Adrenal gland (tissue), 5 donors: ENCODE measurements at regions not wholly inside any gene's neighbourhood (a gene's known extent, or its start where the extent isn't known, plus 50 kb on each side); places are given as distances from the start of the nearest gene placed in this dataset.

Source experiments
- POLR2A ChIP-seq, 2 donors: fragments of 450-650 bp; IDR thresholded peaks; one replicate each; pipeline ENCODE4 v1.6.1; 2017; ENCODE audit warnings: antibody characterized with exemption in 2 of 2, mild to moderate bottlenecking in 2 of 2, moderate library complexity in 1 of 2
- TF ChIP-seq, protein P1 (sequence below), 6 experiments: fragments of 450-650 bp in 4 of 6; fragments of 200-600 bp in 2 of 6; sonication (generic) in 1 of 6; IDR thresholded peaks; 1 replicate in 5 of 6; 2 replicates in 1 of 6; pipeline versions ENCODE4 v1.5.1 to v1.8.0; 2016 to 2021; ENCODE audit warnings: antibody characterized with exemption in 6 of 6, mild to moderate bottlenecking in 2 of 6, moderate library complexity in 1 of 6
- donor health status: DM: no; HTN: no; CAD: no.

DNA sequence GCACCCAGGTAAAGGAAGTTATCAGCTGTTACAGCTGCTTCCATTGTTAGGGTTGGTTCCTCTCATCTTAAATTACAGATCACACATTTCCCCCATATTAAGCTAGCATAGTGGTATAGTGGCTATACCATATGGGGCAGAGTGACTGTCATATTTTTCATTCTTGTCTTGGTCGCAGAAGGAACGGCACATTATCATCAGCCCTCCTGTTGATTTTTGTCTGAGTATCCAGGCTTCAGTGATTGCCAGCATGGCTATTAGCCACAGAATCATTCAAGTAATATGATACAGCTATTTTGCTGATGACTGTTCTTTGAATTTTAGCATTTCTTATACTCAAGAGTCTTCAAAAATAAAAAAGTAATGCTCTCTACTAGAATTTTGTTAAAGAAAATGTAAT, 240.9 kb downstream of the LIG4 start:
- no peak for TF ChIP-seq POLR2A (IDR thresholded peaks at IDR 0.05)
- TF ChIP-seq, protein P1, sequence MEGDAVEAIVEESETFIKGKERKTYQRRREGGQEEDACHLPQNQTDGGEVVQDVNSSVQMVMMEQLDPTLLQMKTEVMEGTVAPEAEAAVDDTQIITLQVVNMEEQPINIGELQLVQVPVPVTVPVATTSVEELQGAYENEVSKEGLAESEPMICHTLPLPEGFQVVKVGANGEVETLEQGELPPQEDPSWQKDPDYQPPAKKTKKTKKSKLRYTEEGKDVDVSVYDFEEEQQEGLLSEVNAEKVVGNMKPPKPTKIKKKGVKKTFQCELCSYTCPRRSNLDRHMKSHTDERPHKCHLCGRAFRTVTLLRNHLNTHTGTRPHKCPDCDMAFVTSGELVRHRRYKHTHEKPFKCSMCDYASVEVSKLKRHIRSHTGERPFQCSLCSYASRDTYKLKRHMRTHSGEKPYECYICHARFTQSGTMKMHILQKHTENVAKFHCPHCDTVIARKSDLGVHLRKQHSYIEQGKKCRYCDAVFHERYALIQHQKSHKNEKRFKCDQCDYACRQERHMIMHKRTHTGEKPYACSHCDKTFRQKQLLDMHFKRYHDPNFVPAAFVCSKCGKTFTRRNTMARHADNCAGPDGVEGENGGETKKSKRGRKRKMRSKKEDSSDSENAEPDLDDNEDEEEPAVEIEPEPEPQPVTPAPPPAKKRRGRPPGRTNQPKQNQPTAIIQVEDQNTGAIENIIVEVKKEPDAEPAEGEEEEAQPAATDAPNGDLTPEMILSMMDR (IDR thresholded peaks at IDR 0.05) = no peak
